HCT116 (cell line): ENCODE measurements at regions not wholly inside any gene's neighbourhood (a gene's known extent, or its start where the extent isn't known, plus 50 kb on each side); places are given as distances from the start of the nearest gene placed in this dataset.

Experiments used
- ATAC-seq: fragments of 200-7000 bp; cut with Tn5 transposase; 2 replicates; pipeline ENCODE4 v1.9.1; 2020; ENCODE audit warnings: mild to moderate bottlenecking, moderate library complexity
- BruUV-seq: library from RNA; stranded (reverse); fragments of 400-500 nt; replicated peaks from 2 replicates; lab custom pipeline; 2021; lab: Mats Ljungman, UMichigan
- CTCF ChIA-PET: fragments of 300-600 bp; sonication (Branson Sonifier 250); formaldehyde crosslinking; loops from one replicate; lab custom pipeline; 2021; ENCODE audit warnings: antibody characterized with exemption; lab: Charles Lee
- POLR2A ChIA-PET: fragments of 300-600, 350-600 bp; sonication (Branson Sonifier 250); formaldehyde crosslinking; loops from one replicate; lab custom pipeline; 2021; ENCODE audit warnings: antibody characterized with exemption; lab: Charles Lee
- RAD21 ChIA-PET, 2 experiments: fragments of 300-600 bp; sonication (Branson Sonifier 250); formaldehyde crosslinking; loops; one replicate each; lab custom pipeline; 2023; ENCODE audit warnings: low total read pairs in 2 of 2; ENCODE audit not compliant: uncharacterized antibody in 2 of 2, unreplicated experiment in 2 of 2, low non-redundant PET in 1 of 2; lab: Charles Lee
- DNase-seq: peaks from one replicate; pipeline ENCODE4 v3.0.0-alpha.2; 2010; ENCODE audit warnings: low read depth, low spot score
- H2AFZ ChIP-seq: fragments of 200-600 bp; shearing (Covaris generic), sonication (generic); 2 replicates; pipeline ENCODE4 v1.6.1; 2017; ENCODE audit warnings: low read depth, mixed run types, mixed read lengths, antibody characterized with exemption, low read length; ENCODE audit not compliant: poor library complexity, severe bottlenecking
- H3K27ac ChIP-seq: 2 replicates; pipeline ENCODE4 v1.5.1; 2012; ENCODE audit warnings: low read depth, low read length
- H3K27me3 ChIP-seq: fragments of 200-600 bp; sonication (generic); 2 replicates; pipeline ENCODE4 v1.6.1; 2016; ENCODE audit warnings: mixed run types, low read length, mixed read lengths; ENCODE audit not compliant: insufficient read depth
- H3K36me3 ChIP-seq, 2 experiments: fragments of 200-500 bp in 1 of 2; fragments of 200-600 bp in 1 of 2; sonication (Bioruptor generic) in 1 of 2; sonication (generic) in 1 of 2; 2 replicates each; pipeline versions ENCODE4 v1.5.1 to v1.6.1; 2014 to 2016; ENCODE audit warnings: low read length in 2 of 2, inconsistent platforms in 1 of 2, mixed read lengths in 1 of 2, mixed run types in 1 of 2; ENCODE audit not compliant: insufficient read depth in 2 of 2, control insufficient read depth in 1 of 2
- H3K4me1 ChIP-seq, 2 experiments: fragments of 200-600 bp in 1 of 2; sonication (generic) in 1 of 2; 2 replicates each; pipeline versions ENCODE4 v1.5.1 to v1.6.1; 2012 to 2017; ENCODE audit warnings: low read length in 2 of 2, inconsistent platforms in 1 of 2, mild to moderate bottlenecking in 1 of 2, mixed read lengths in 1 of 2, mixed run types in 1 of 2, moderate library complexity in 1 of 2; ENCODE audit not compliant: insufficient read depth in 2 of 2, control insufficient read depth in 1 of 2
- H3K4me2 ChIP-seq: fragments of 200-600 bp; sonication (generic); 2 replicates; pipeline ENCODE4 v1.6.1; 2017; ENCODE audit warnings: mixed run types, low read length, mixed read lengths
- H3K4me3 ChIP-seq, 2 experiments: fragments of 200-600 bp in 1 of 2; sonication (generic) in 1 of 2; replicated peaks in 1 of 2; 2 replicates each; pipeline ENCODE4 v1.5.1; 2011 to 2016; ENCODE audit warnings: low read length in 2 of 2, control low read depth in 1 of 2, low read depth in 1 of 2, mild to moderate bottlenecking in 1 of 2, mixed read lengths in 1 of 2, mixed run types in 1 of 2
- H3K79me2 ChIP-seq: fragments of 200-600 bp; sonication (generic); 2 replicates; pipeline ENCODE4 v1.6.1; 2017; ENCODE audit warnings: mild to moderate bottlenecking, mixed run types, low read length, moderate library complexity, mixed read lengths; ENCODE audit not compliant: insufficient read depth
- H3K9ac ChIP-seq: fragments of 200-600 bp; sonication (generic); 2 replicates; pipeline ENCODE4 v1.6.1; 2016; ENCODE audit warnings: low read length, mixed read lengths
- H3K9me2 ChIP-seq: fragments of 200-600 bp; sonication (generic), shearing (Covaris generic); 2 replicates; pipeline ENCODE4 v1.6.1; 2017; ENCODE audit warnings: mixed run types, mild to moderate bottlenecking, moderate library complexity; ENCODE audit not compliant: insufficient read depth
- H3K9me3 ChIP-seq, 2 experiments: fragments of 200-500 bp in 1 of 2; fragments of 200-600 bp in 1 of 2; sonication (Bioruptor generic) in 1 of 2; sonication (generic) in 1 of 2; 2 replicates each; pipeline ENCODE4 v1.6.1; 2014 to 2017; ENCODE audit warnings: low read length in 2 of 2, mixed read lengths in 2 of 2, inconsistent platforms in 1 of 2, low read depth in 1 of 2, mild to moderate bottlenecking in 1 of 2, mixed run types in 1 of 2, moderate library complexity in 1 of 2; ENCODE audit not compliant: control insufficient read depth in 1 of 2, insufficient read depth in 1 of 2
- H4K20me1 ChIP-seq: fragments of 200-600 bp; sonication (generic), shearing (Covaris generic); 2 replicates; pipeline ENCODE4 v1.6.1; 2017; ENCODE audit warnings: mixed run types, mild to moderate bottlenecking, moderate library complexity; ENCODE audit not compliant: insufficient read depth
- RAD21 ChIP-seq: IDR thresholded peaks from 2 replicates; pipeline ENCODE4 v1.6.1; 2012; ENCODE audit warnings: low read depth, mild to moderate bottlenecking
- SIN3A ChIP-seq: IDR thresholded peaks from 2 replicates; pipeline ENCODE4 v1.6.1; 2012; ENCODE audit warnings: low read depth
- TCF7L2 ChIP-seq: IDR thresholded peaks from 2 replicates; pipeline ENCODE4 v1.7.0; 2011; ENCODE audit warnings: borderline replicate concordance, inconsistent platforms; ENCODE audit not compliant: insufficient read depth, insufficient read length; ENCODE audit errors: extremely low read depth
- ZBTB33 ChIP-seq: IDR thresholded peaks from 2 replicates; pipeline ENCODE4 v1.6.1; 2011; ENCODE audit warnings: mild to moderate bottlenecking, low read length, moderate library complexity; ENCODE audit not compliant: insufficient replicate concordance; ENCODE audit errors: extremely low read depth
- intact Hi-C: fragments of 100-400 bp; cut with micrococcal nuclease; formaldehyde crosslinking; loops from 2 replicates; pipeline ENCODE4 v1.10.0; 2022
- TF ChIP-seq, protein P1 (sequence below), 3 experiments: fragments of 200-600 bp in 1 of 3; sonication (generic) in 1 of 3; IDR thresholded peaks in 2 of 3; conservative IDR thresholded peaks in 1 of 3; 2 replicates each; pipeline ENCODE4 v1.5.1; 2012 to 2017; ENCODE audit warnings: low read depth in 2 of 3, low read length in 2 of 3, antibody characterized with exemption in 1 of 3, borderline replicate concordance in 1 of 3, control low read depth in 1 of 3, mild to moderate bottlenecking in 1 of 3, mixed read lengths in 1 of 3, mixed run types in 1 of 3, moderate library complexity in 1 of 3; ENCODE audit not compliant: insufficient read depth in 1 of 3

- H3K9me2 ChIP-seq: no peaks in the 10 kb centered on the region
- ATAC-seq: no peak
- no peak overlapping the region for H3K27ac ChIP-seq
- no peaks in the 10 kb centered on the region for H4K20me1 ChIP-seq
- no peaks in the 10 kb centered on the region for H3K36me3 ChIP-seq
- no peak overlapping the region for H3K9ac ChIP-seq
- BruUV-seq: no TSS peak
- H3K27me3 ChIP-seq: no peaks in the 10 kb centered on the region
- no peak overlapping the region for H3K4me3 ChIP-seq
- intact Hi-C loops: loop anchor here (10.0 kb wide), 1 partner anchor 71 kb away; no protein-coding TSS in a partner anchor
- DNase-seq: no peak
- H3K9me3 ChIP-seq: no peaks in the 10 kb centered on the region; a peak in 2 of 4 replicates
- ChIA-PET CTCF (no interaction called here), RAD21 (no interaction called here), POLR2A (no interaction called here)
- H3K79me2 ChIP-seq: no peaks in the 10 kb centered on the region
- H3K4me1 ChIP-seq: peaks cover 7 to 10% of the 10 kb centered on the region in 2 experiments
- TF ChIP-seq RAD21 (no peak), SIN3A (no peak), TCF7L2 (no peak), ZBTB33 (no peak)
- no peak overlapping the region for H2AFZ ChIP-seq
- H3K4me2 ChIP-seq: no peak overlapping the region
Measured at GRCh38 chr21:15295875-15296274, 231.1 kb upstream of the NRIP1 start.

- CTCF ChIA-PET: no interaction called here
- no peaks in the 10 kb centered on the region for H3K9me2 ChIP-seq
- H3K27ac ChIP-seq: no peak overlapping the region
- no TSS peak for BruUV-seq
- no peak overlapping the region for H3K9ac ChIP-seq
- no peaks in the 10 kb centered on the region for H3K79me2 ChIP-seq
- H3K4me1 ChIP-seq: peaks cover 7 to 10% of the 10 kb centered on the region in 2 experiments
- H3K9me3 ChIP-seq: peaks cover 0 to 3% of the 10 kb centered on the region in 2 experiments; a peak in 2 of 4 replicates
- no peak for ATAC-seq
- TF ChIP-seq, protein P1, sequence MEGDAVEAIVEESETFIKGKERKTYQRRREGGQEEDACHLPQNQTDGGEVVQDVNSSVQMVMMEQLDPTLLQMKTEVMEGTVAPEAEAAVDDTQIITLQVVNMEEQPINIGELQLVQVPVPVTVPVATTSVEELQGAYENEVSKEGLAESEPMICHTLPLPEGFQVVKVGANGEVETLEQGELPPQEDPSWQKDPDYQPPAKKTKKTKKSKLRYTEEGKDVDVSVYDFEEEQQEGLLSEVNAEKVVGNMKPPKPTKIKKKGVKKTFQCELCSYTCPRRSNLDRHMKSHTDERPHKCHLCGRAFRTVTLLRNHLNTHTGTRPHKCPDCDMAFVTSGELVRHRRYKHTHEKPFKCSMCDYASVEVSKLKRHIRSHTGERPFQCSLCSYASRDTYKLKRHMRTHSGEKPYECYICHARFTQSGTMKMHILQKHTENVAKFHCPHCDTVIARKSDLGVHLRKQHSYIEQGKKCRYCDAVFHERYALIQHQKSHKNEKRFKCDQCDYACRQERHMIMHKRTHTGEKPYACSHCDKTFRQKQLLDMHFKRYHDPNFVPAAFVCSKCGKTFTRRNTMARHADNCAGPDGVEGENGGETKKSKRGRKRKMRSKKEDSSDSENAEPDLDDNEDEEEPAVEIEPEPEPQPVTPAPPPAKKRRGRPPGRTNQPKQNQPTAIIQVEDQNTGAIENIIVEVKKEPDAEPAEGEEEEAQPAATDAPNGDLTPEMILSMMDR (IDR thresholded peaks at IDR 0.05 in 2 of 3, conservative IDR thresholded peaks at IDR 0.05 in 1 of 3; ENCODE audit: borderline replicate concordance in 1 of 3, insufficient read depth in 1 of 3, low read depth in 2 of 3, low read length in 2 of 3): no peak
- RAD21 ChIA-PET: no interaction called here
- H3K27me3 ChIP-seq: no peaks in the 10 kb centered on the region
- DNase-seq: no peak
- no peak overlapping the region for H2AFZ ChIP-seq
- intact Hi-C loops: loop anchor here (10.0 kb wide), 1 partner anchor 73 kb away; no protein-coding TSS in a partner anchor
- no peak overlapping the region for H3K4me2 ChIP-seq
- POLR2A ChIA-PET: no interaction called here
- H3K4me3 ChIP-seq: no peak overlapping the region
- H4K20me1 ChIP-seq: no peaks in the 10 kb centered on the region
- H3K36me3 ChIP-seq: no peaks in the 10 kb centered on the region
Measured at GRCh38 chr21:15297824-15298223, 233.0 kb upstream of the NRIP1 start.
